Stimulated activated CD4-positive, alpha-beta T cell treated with anti-CD3 and anti-CD28 coated beads, Interleukin-4, amount 100 ng/mL, for 4 hours (primary cell): ENCODE measurements at regions not wholly inside any gene's neighbourhood (a gene's known extent, or its start where the extent isn't known, plus 50 kb on each side); places are given as distances from the start of the nearest gene placed in this dataset.
"Not testable (repeated sequence)": the region's sequence is repeated elsewhere in the genome, so short reads cannot be mapped to it uniquely, and the experiment has no call there.

Experiments
- DNase-seq, 2 experiments: peaks; one replicate each; pipeline ENCODE4 v3.0.0-alpha.2; 2020

DNA sequence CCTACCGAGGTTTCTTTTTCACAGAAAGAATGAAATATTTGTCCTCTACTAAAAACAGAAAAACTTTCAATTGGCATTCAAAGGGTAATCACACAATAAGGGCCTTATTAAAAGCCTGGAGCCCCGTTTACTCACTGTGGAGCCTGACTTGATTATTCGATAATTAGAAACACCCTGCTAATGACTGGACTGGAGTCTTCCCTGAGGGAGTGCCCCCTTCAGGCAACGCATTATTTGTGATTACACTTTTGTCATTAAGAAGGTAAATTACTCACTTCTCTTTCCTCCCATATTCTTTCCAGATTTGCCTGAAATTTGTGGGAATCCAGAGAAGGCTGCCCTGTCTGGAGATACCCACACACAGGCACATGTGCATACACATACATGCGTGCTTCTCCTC, 444.2 kb upstream of the NPVF start:
- DNase-seq: no peak

DNA sequence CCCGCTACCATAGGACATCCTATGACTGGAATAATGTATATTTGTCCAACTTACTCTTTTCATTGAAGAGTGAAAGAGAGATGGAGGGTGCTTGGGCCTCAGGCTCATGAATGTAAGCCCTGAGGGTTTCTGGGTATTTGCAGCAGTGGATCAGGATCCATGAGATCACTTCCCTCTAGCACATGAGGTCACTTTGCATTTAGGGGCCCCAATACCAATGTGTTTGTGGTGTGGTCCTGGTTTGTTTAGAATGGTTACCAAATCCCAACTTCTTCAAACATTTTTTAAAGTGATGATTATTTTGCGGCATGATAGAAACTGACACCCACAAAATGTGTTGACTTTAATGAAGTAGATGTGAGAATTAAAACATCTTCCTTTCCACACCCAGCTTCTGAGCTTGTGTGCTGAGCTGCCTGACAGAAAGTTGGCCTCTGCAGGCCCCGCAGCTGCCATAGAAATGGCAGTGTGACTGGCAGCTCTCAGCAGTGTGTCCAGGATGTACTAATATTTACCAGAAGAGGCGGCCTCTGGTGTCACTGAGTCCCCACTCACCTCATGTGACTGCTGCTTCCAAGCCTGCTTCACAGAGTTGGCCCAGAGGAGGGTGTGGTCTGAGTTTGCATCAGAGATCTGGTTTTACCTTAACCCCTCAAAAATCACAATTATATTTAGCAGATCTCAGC, 447.6 kb upstream of the NPVF start:
- DNase-seq: no peak

DNA sequence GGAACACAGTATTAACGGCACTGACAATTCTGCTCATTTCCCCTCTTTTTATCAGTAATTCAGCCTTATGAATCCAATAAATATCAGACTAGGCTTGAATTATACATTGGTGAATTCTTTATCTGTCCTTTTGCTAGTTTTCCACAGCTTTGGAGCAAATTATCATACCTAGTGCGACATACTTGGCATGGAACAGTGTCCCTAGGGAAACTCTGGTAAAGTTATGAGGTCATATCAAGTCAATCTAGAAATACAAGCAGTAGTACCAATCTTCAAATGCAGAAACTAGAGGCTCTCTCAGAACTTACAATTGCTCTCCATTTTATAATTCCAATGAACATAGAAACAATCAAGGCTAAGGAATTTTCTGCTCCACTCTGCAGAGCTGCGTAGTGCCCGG, 449.3 kb upstream of the NPVF start:
- no peak for DNase-seq

DNA sequence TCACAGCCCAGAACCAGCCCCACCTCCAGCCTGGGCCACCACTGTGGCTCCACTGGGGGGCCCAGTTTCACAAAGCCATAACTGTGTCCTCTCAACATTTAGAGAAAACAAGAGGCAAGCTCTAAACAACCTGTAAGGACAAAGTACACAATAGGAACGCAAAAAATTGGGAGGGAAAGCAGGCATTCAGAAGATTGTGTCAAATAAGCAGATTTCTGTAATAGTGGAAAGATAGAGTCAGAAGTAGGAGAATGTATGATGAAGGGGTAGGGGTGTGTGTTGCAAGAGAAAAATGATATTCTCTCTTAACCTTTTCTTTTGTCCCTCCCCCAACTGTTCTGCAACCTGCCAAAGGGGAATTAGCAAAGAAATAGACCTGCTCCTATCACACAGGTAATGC, 449.9 kb upstream of the NPVF start:
- DNase-seq: no peak

DNA sequence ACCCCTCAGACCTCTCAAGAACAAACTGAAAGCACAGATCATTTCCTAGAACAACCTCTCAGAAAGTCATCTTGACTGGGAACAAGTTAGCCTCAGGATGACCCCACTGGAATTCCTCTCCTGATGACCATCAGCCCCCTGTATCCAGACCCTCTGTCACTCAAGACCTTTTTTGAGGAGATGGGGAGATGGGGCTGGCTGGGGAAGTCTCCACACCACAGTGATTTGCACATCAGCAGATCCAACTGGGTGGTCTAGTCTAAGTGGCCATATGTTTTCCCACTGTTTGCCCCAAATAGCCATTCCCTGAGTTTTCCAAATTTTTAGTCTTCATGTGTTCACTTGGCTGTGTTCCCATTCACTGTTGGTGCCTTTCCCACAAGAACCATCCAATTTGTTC, 452.4 kb upstream of the NPVF start:
- no peak for DNase-seq

DNA sequence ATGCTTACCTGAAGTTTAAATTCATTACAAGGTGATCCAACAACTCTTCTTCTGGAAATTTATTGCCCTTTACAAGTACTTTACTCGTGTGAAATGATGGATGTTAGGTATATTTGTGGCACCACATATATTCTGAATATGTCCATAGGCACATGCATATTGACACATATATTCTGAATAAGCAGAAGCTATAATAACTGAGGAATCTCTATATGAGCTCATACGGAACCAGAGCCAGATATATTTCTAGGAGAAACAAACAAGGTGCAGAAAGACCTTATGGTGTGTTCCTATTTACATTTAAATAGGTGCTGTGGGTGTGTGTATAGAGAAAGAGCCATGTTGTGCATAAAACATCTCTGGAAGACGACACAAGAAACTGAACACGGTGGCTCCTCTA, 456.1 kb upstream of the NPVF start:
- no peak for DNase-seq

DNA sequence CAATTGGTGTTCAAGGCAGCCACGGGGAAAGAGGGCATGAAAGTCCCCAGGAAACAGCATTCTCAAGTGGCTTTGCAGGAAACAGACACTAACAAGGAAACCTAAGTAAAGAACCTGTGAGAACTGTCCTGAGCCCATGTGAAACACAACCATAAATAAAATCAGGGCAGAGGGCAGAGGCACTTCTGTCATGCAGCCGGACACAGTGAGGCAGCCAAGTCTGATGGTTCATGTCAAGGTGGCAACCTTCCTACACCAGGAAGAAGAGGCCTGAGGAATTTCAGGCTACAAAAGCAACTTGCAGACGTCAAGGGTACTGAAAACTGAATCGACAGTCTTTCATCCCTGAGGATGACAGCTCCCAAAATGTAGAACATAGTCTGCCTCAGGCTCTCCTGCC, 458.2 kb upstream of the NPVF start:
- no peak for DNase-seq

DNA sequence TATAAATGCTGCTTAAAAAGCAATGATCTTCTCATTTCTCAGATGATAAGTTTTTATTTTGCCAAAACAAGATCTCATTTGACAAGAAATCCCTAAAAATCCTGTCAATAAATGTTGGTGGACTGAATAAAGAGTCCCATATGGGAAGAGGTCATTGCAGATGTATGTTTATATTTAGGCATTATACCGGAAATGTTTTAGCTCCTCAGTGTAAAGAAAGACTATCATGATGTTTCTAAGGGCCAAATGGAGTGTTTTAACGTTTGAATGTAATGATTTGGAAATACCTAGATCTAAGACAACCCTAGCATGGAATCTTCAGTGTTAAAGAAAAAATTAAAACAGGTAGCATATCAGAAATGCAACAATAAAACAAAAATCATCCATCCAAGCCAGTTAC, 457.8 kb upstream of the NFE2L3 start:
- no peak for DNase-seq

DNA sequence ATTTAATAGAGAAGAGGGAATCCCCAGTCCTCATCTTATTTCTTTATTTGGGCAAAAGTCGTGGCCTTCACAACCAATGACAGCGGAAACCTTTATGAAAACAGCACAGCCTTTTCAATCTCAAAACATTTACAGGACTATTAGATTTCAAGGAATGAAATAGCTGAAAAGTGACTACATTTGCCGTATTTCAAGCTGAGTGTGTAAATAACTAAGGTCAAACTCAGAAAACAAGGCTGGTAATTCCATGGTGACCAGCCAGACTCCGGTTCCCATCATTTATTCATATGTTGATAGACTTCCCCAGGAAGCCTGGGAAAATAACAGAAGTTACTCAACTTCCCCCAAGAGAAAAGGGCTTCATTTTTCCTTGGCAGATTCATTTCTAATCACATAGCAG, 457.3 kb upstream of the NFE2L3 start:
- DNase-seq: no peak

DNA sequence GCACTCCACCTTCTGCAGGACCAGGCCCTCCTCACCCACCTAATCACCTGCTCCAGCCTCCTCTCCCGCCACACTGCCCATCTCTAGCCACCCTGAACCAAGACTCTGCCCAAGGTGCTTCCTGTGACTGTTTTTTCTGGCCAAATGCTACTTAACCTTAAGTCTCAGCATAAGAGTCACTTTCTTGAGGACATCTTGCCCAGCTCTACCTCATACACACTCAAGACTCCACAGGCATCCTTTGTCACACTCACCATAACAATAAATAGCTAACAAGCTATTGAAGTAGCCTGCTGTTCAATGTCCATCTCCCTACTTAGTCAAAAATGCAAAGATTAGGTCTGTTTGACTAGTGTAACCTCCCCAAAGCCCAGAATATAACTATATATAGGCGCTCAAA, 455.4 kb upstream of the NFE2L3 start:
- no peak for DNase-seq

DNA sequence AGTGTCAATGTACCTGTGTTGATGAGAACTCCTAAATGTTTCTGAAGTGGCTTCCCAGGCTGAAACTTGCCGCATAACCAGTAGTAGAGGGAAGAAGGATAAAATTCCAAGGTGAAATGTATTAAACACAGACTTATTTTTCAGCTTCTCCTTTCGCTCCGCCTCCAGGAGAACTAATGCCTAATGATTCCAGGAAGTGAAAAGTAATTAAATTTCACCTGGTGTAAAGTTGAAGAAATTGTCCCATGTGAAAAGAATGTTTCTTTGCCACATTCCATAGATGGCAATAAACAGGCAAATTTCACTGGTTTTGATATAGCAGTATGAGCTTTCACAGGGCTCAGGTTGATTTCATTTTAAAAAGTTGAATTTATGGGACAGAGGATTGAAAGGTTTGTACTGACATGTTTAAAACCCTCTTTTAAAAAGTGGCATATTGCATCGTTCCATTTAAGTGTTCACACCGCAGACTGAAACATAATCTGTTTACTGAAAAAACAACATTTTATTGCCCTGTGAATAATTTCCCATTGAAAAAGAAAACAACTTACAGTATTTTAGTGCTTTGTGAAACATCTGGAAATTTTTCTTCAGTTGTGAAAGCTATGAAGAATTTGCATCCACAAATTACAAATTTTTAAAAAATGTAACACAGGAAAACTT, 453.4 kb upstream of the NFE2L3 start:
- no peak for DNase-seq

DNA sequence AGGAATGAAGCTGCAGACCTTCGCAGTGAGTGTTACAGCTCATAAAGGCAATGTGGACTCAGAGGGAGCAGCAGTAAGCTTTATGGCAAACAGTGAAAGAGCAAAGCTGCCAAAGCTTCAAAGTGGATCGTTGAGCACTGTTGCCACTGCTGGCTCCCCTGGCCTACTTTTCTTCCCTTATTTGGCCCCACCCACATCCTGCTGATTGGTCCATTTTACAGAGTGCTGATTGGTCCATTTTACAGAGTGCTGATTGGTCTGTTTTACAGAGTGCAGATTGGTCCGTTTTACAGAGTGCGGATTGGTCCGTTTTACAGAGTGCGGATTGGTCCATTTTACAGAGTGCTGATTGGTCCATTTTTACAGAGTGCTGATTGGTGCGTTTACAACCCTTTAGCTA, 451.9 kb upstream of the NFE2L3 start:
- DNase-seq: not testable (repeated sequence)

DNA sequence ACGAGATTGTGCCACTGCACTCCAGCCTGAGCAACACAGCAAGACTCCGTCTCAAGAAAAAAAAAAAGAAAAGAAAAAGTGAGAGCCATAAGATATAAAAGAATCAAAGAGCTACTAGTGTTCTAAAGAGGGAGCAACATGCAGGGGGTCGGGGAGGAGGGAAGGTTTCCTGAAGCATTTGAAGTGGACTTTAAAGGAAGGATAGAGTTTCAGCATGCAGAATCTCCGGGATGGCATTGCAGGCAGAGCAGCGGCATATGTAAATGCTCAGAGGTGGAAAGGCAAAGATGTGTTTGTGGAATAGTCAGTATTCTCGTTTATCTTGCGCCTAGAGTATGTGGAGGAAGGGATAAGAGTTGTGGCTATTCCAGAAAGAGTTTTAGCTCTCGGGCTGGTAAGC, 447.6 kb upstream of the NFE2L3 start:
- DNase-seq: no peak

DNA sequence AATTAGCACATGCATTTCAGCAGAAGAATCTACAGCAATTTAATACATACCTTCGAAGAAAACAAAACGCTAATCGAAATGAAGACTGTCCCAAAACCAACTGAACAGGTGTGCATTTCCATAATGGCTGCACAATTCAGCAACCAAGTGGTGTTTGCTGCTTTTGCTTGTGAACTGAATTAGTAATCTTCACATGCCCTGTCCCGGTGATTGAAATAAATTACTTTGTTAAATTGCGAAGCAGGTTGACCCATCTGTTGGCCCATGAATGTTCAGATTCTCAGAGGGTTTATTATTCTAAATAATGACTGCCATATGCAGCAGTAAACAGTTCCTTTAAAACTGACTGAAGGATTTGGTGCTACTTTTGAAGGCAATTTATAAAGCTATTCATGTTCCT, 445.2 kb upstream of the NFE2L3 start:
- DNase-seq: no peak

DNA sequence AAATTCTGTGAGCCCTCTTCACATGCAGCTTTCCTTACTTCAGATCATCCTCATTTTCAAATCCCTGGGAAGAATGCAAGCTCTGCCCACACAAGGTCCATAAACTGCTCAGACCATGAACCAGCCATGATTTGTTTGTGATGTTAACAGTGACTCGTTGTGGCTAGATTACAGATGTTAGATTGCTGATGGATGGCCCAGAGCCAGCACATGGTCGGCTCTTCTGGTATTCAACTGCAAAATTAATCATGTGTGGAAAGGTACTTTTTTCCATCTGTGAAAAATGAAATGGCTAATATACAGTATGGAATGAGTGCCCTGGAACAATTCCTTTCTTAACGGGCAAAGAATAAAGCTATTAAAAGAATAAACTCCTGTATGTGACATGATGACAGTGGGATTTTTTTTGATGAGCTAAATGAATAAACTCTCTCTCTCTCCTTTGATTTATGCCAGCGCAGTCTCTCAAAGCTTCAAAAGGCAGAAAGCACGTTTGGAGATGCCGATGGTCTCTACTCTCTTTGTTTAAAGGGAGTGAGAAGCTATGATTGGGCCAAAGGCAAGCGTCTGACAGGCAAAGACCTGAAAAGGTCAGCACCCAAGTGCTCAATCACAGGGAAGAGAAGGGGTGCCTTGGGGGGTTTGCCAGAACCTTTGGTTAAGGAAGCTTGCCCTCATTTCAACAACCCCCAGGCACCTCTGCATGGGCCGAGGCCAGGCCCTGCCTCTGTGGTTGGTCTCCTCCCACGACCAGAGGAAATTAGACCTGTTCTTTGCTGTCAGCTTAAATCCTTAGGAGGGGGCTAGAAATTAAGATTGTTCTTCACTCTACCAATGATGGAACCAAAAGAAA, 444.0 kb upstream of the NFE2L3 start:
- DNase-seq: no peak

DNA sequence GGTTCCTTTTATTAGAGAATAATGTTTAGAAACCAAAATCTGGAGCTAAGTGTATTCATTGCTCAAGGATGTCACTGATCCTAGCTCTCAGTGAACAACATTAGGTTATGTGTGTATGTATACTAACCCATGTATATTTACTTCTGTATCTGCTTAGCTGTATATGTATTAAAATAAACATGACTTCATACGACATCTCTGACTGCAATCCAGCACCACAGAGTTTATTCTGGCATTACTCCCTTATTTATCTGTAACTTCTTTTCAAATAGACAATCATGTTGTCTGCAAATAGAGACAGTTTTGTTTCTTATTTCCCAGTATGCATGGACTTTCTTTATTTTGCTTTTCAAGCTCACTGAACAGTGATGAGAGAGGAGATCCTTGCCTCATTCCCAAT, 441.0 kb upstream of the NFE2L3 start:
- no peak for DNase-seq

DNA sequence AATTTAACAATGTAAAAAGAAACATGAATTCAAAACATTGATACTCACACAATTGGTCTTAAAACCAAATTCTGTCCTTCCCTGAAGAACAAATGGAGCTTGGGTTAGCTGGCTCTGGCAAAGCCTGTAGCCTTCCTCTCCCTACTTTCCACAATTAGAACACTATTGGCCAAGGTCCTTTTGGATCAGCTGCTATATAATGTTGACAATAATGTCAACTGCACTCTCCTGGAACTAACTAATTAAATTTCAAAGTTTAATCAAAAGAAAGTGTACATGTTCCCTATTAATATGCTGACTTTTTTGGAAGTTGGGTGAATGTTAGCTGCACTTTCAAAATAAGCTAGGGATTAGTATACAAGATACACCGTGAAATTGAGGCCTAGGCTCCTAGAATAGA, 440.1 kb upstream of the NFE2L3 start:
- no peak for DNase-seq

DNA sequence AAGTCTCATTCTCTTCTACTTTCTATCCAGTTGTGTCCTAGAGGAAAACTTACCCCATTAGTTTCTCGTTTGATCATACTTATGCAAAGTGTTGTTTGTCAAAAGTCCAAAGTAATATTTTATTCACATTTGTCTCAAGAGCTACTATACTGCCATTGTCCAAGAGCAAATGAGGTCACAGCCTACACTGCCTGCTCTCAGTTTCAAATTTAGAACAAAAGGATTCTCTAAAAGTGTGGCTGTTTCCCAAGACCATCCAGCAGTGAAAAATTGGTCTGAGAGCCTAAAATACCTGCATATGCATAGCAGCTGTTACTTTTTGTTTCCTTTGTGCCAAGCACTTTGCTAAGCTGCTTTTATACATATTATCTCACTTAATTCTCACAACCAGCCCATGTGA, 439.5 kb upstream of the NFE2L3 start:
- no peak for DNase-seq

DNA sequence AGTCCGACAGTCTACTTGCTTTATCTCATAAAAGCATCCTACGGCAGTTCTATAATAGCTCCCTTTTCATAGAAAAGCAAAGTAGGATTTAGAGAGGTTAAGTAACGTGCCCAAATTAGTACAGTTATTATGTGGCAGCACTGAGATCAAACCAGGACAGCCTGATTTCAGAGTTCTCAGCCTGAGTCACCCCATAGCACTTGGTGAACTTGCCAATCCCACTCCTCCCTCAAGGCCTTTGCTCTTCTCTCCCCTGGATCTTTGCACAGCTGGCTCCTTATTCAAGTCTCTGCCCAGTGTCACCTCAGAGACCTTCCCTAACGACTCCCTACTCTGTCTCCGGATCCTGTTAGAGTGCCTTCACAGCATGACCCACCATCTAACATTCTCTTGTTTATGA, 438.0 kb upstream of the NFE2L3 start:
- DNase-seq: no peak

DNA sequence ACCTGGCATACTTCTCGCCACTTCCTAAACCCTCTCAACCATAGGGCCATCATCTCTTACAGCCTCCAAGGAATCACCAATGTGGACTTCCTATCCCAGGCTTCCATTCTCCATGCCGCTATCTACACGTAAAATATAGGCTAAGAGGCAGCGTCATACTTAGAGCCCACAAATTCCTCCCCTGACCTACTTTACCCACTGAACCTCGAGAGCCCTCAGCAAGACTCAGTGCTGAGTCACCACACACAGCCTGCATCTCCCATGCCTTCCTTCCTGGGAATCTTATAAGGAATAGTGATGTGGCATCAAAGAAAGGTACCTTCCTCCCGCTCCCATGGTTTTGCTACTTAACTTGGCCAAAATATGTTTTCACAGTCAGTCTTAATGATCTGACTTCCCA, 435.6 kb upstream of the NFE2L3 start:
- no peak for DNase-seq

DNA sequence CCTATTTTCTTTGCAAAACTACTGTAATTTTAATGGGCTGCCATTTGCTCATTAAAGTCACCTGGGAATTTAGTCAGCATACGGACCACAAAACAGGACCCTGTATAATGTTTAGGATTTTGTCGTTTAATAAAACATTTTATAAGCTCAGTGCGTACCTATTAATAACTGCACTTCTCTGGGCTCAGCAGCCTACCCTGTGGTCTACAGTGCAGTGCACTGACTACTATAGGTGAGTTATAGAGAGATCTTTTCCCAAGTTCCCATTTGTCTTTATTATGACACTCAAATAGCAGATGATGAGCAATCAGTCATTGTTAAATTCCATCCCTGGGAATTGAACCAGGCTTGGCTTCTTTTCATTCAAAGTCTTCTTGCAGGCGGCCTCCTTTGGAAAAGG, 433.4 kb upstream of the NFE2L3 start:
- no peak for DNase-seq

DNA sequence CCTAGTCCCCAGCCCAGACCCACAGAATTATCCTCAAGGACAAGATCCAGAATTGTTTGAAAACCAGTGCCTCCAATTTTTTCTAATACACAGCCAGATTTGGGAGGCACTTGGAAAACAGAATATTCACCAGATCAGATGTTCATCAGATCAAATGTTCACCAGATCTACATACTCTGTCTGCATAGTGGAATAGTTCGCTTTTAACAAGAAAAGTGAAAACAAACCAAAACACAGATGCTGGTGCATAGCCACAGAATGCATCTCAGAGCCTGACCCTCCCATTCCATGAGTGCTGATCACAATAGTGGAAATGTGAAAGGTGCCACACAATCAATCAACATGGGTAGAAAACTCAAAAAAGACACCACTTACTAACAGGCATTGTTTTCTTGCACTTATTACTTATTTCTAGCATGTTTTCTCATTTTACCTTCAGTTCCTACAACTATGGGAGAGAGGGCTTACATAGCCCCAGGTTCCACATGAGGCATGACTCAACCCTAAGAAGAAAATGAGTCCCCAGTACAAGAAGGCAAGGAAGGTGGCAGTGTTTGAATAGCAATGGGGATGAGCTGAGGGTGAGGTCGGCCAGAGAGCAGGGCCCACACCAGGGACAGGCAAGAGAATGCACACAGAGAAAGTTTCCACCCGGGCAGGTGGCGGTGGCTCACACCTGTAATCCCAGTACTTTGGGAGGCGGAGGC, 432.7 kb upstream of the NFE2L3 start:
- DNase-seq: no peak

DNA sequence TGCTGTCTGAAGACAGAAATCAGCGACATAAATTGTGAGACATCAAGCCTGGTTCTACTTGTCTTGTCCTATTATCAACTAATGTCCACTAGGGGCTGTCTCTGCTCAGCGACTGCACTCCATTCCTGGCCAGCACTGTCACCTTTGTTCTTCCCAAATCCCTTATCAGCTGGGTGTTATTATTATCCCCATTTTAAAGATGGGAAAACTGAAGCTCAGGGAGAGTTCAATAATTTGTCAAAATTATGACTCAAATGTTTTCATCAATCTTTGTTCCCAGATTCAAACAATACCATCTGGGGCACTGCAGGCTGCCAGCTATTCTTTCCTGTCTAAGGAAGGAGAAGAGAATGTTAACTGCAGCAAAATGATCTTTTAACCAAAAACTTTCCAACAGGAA, 431.6 kb upstream of the NFE2L3 start:
- DNase-seq: no peak

DNA sequence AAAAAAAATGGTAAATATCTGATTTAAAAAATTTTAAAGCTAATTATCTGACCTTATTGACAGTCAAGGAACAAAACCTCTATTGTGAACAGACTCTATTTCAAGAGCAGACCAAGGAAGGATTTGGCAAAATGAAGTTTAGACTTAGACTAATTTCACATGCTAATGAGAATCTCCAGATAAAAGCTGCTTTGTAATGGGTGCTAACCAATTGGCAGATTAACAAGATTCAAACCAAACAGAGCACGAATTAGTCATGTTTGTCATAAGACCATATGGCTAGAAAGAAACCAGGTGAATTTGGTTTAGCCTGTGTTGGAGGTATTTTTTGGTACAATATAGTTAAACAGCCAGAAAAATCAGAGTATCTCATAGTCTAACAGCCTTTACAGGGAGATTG, 429.1 kb upstream of the NFE2L3 start:
- DNase-seq: no peak
